ENCODE measurements at regions not wholly inside any gene's neighbourhood (a gene's known extent, or its start where the extent isn't known, plus 50 kb on each side); places are given as distances from the start of the nearest gene placed in this dataset.
"Not testable (repeated sequence)": the region's sequence is repeated elsewhere in the genome, so short reads cannot be mapped to it uniquely, and the experiment has no call there.

DNA sequence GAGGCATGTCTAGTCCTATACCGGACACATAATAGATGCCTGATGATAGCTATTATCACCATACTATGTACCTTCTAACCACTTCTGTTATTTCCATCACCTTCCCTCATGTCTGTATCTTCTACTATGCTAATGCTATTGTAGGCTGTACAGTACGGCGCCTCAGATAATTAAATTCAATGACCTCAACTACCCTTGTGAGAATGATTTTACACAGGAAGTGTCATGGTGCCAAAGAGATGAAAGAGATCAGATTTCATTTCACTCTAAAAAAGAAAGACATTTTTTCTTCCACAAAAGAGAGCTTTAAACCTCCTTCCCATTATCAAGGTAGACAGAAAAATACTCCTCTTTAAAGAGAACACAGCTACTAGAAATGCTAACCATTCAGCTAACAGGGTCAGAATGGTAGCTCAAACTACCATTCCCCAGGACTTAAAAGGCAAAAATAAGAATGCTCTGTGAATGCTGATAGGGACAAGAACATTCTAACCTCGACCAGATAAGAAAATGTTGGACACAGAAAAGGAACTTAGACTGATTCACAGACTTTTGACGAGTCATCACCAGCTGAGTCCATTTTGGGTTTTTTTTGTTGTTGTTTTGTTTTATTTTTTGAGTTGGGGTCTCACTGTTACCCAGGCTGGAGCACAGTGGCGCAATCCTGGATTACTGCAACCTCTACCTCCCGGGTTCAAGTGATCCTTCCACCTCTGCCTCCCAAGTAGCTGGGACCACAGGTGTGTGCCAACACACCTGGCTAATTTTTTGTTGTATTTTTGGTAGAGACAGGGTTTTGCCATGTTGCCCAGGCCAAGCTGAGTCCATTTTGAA, 99.2 kb upstream of the RAPGEF2 start:
- no peak for DNase-seq (ENCODE audit: low read depth)

DNA sequence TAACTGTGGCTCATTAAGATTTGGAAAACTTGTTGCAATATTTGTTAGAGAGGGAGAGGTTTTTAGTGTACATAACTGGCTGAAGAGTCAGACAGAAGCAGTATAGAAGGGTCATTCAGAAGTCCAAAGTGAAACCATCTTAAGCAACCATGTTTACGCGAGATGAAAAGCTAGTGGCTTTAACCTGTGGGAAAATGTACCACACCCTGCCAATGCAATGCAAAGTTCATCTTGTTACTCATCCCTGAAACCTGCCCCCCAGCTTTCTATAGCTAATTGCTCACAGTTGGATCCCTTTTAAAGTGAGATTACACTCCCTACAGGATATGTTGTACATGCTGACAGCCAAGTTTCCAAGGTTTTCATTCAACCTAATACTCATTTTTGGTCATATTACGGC, 96.7 kb upstream of the RAPGEF2 start:
- DNase-seq (ENCODE audit: low read depth) = no peak

DNA sequence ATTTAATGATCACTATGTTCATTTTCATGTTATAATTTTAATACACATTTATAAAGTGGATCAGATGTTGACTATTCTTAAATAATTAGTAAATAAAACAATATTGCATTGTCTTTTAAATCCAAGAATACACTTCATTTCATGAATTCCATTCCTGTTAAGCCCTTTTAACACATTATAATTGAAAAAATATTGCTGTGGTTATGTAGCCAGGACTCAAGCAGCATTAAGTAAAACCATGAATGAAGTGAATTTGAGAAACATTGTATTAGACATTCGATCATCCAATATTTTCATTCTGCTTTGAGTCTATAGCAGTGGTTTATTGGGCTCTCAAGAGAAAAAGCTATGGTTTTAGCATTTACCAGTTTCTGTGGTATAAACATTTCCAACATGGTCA, 94.2 kb upstream of the RAPGEF2 start:
- no peak for DNase-seq (ENCODE audit: low read depth)

DNA sequence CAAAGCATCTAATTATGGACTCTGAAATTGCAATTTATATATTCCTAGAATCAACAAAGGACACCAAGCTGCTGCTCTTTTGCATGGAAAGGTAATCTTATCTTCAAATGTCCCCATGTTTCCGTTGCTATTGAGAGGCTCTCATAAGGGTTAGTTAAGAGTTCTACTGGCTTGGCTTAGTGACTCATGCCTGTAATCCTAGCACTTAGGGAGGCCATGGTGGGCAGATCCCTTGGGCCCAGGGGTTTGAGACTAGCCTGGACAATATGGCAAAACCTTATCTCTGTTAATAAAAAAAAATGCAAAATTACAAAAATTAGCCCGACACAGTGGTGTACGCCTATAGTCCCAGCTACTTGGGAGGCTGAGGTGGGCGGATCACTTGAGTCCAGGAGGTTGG, 93.4 kb upstream of the RAPGEF2 start:
- no peak for DNase-seq (ENCODE audit: low read depth)

DNA sequence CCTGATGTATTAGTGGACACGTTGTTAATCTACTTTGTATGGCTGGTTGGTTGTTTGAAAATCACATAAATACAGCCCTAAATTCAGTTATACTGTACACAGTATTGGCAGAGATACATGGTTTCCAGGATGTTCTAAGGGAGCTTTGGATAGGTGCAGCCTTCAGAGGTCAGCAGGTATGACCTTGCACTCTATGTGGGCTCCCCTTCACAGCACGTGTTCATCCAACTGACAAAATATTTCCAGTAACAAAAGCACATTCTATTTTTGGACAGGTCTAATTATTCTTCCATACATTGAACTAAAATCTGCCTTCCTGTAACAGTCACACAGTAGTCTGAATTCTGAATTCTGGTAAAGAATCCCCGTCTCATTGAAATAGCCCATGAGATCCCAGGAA, 92.8 kb upstream of the RAPGEF2 start:
- DNase-seq (ENCODE audit: low read depth) = no peak

DNA sequence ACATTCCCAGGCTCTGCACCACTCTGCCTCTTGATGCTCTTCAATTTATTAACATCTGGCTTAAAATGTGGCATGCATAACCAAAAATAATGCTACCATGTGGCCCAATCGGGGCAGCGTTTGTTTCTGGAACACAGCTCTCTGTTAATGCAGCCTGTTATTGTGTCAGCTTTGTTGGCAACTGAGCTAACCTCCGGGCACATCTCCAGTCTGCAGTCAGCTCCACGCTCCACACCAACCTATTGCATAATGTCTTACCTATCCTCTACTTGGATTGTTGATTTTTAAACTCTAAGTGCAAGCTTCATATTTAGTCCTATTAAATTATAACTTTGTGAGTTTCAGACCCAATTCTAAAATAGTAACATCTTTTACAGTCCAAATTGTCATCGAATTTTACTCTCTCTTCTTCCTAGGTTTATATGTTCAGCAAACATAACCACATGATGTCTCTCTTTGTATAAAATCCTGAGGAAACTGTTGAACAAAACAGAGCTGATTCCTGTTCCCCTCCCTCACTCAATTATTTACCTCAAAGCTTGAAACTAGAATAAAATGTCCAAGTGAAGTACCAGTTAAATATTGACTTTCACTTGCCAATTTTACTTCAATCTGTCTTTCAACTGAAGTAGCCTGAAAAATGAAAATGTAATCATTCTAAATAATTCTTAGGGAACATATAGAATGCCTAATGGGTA, 92.2 kb upstream of the RAPGEF2 start:
- peak; percentile 88 for DNase-seq (ENCODE audit: low read depth)

DNA sequence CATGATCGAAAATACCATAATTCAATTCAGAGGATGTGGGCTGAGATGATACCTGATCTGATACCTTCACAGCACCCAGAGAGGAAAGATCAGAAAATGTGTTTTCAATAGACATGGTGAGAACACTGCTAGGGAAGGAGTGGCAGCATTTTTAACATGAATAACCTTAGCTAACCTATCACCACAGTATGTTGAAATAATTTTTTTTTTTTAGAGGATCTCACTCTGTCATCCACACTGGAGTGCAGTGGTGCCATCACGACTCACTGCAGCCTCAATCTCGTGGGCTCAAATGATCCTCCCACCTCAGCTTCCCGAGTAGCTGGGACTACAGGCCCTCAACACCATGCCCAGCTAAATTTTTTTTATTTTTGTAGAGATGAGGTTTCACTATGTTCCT, 90.5 kb upstream of the RAPGEF2 start:
- DNase-seq (ENCODE audit: low read depth) = peak; percentile 35

DNA sequence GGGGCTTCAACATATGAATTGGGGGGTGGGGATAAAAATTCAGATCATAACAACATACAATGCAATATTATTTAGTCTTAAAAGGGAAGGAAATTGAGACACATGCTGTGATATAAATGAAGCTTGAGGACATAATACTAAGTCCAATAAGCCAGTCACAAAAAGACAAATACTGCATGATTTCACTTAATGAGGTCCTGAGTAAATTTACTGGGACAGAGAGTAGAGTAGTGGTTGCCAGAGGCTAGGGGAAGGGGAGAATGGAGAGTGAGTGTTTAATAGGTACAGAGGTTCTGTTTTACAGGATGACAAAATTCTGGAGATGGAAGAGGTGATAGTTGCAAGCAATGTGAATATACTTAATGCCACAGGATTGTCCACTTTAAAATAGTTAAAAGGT, 89.2 kb upstream of the RAPGEF2 start:
- DNase-seq (ENCODE audit: low read depth) = no peak

DNA sequence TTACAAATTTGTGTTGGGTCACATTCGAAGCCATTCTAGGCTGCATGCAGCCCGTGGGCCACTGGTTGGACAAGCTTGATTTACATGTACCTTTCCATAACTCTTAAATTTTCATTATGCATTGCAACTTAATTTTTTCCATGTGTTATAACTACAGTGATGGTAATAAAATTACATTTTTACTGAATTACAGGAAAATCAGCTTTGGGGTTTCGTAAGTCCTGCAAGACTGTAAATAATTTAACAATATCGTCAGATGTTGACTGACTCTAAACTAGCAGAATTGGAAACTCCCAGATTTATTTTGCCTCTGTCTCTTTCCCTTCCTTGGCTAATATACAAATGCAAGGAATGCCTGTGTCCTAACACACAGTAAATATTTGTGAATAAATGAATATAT, 88.0 kb upstream of the RAPGEF2 start:
- DNase-seq (ENCODE audit: low read depth) = peak; percentile 71

DNA sequence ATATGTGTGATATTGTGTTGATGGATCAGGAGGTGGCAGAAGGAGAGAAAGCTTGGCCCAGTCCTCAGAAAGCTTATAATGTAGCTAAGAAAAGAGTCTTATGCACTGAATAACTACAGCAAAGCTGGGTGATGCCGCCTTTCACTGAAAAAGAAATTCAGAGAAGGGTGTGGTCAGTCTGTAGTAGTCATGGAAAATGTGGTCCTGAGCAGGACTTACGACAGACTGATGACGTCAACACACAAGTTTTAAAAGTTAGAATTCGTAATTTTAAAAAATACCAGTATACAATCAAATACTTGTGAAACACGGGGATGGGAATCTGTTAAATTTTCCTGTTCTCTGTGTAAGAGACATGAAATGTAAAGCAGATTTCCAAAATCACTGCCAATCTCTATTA, 87.0 kb upstream of the RAPGEF2 start:
- DNase-seq (ENCODE audit: low read depth) = no peak

DNA sequence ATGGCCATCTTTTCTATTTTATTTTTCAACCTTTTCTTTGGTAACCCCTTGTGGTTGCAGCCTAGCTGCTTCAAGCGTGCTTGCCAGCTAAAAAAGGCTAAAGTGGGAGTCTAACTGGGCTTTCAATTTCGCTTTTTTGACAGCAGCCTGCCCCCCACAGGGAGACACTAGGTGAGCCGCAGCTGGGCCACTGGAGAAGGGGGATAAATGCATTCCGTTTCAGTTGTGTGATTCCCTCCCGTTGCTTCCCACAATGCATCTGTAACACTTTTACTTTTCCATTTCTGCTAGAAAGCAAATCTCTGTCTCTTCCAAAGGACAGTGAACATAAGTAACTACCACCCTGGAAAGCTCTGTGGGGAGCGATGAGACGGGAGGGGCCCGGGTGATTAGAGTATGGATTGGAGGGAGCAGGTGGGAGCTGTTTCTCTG, 86.3 kb upstream of the RAPGEF2 start:
- no peak for DNase-seq (ENCODE audit: low read depth)

DNA sequence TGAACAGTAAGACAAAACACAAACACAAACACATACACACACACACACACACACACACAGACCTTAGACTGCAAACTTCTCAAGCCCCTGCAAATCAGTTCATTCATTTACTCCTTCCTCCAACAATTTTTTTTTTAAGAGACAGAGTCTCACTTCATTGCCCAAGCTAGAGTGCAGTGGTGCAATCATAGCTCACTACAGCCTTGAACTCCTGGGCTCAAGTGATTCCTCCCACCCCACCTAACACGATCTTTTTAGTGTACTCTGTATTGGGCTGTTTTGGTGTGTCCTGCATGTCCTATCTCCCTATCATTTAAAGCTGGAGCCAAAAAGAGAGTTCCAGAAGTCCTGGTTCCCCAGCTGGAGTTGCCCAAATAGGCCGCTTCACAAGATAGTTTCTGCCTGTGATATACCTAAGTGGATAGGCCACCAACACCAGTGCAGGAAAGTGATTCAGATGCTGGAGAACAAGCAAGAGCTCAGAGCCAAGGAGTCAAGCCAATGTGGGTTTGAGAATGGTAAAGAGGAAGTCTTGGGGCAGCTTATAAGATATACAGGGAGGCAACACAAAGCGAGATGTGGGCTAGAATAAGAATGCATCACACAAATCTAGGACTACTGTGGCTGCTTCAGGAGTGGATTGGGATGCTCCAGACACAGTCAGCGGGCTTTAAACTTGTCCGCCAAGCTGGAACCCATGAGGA, 85.4 kb upstream of the RAPGEF2 start:
- no peak for DNase-seq (ENCODE audit: low read depth)

DNA sequence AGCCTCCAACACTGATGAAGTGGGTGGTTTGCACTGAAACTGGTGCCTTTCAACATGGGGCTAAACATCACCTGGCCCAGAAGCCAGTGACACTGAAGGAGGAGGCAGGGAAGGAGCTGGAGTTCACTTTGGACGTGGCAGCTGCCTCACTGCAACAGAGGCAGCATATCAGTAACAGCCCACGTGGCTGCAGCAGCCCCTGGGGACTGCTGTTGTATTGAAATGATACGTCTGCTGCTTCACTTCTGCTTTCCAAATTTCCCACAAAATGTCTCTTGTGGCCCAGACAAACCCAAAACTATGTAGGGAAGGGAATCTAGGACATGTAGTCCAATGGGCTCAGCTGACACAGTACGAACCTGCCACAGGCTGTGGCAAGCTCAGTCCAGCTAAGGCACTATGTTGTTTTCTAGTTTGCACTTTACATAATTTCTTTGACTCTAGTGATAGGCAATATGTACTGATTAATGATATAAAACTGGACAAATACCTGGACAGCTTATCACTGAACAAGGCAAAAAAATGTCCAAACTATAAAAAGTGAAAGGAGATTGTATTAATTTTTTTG, 84.7 kb upstream of the RAPGEF2 start:
- DNase-seq (ENCODE audit: low read depth) = no peak

DNA sequence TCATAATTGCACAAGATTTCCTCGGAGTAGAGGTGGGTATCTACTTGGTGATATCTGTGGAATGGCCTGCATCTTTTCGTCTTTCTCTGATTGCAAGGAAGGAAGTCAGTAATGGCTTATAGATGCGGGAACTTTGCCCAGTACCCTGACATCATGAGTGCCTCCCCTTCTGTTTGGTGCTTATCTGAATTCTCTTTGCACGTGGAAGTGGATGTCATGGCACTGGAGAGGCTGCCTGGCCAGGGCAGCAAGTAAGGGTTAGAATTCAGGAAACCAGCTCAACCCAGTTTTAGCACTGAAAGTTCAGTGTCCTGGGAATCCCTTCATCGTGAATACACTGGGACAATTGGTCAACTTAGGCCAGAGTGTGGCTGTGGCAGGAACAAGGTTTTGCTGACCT, 83.5 kb upstream of the RAPGEF2 start:
- no peak for DNase-seq (ENCODE audit: low read depth)

DNA sequence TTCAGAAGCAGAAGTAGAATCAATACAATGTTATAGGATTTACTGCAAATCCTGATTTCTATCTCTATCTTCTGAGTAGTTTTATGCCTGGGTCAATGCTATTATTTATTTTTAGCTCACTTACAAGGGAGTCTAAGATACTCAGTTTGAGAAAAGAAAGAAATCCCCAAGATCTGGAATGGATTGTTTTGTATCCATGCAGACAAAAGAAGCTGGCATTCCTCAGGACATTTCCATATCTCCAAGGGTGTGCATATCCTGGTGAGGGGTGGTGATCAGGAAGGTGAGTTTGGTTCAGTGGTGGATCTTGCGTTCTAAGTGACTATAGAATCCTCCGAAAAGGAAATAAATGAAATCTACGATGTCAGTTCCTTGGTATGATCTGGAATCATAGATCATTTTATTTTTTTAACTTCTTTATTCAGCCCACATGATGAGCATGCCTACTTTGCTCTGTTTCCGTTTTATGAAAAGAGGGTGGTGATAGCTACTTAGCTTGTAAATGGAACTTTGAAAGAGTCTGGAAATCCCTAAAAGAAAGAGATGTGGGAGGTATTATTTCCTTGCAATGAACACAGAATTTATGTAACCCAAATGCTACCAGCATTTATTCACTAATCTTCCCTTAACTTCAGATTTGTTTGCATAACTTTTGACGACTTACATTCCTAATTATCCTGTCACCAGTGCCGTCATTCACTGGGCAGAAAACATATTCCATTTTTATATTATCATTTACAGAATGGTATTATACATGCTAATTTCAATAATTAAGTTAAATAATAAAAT, 81.1 kb upstream of the RAPGEF2 start:
- no peak for DNase-seq (ENCODE audit: low read depth)

DNA sequence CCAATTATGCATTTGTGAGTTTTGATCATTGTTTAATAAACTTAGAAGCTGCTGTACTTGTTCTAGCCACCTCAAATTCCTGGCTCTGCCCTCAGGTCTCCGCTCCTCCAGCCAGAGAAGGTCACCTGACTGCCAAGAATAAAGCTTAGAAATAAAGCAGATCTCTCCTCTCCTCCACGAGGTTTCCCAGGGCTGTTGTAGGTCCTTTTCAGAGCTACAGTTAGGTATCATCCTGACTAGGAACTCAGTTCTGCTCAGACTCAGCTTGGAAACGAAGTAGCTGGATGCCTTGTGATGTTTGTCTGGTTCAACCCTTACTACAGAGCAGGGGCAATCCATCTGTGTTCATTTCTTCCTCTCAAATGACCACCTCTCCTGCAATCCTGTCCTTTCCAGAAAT, 79.1 kb upstream of the RAPGEF2 start:
- no peak for DNase-seq (ENCODE audit: low read depth)

DNA sequence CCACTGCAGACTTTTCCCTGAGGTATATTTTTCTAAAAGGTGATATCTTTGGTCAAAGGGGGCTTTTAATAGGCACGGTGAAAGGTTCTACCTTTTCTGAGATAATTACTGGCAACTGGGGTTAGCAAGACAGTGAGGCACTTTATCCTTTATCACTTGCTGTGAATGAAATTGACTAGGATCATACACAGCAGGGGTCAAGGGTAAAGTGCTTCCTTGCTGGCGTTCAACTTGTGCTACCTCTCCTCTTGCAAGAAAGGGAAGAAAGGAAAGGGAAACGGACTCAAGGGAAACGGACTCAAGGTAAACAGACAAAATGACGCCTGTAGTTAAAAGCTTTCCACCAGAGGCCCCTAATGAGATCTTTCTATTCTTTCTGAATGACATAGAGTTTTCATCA, 78.6 kb upstream of the RAPGEF2 start:
- DNase-seq (ENCODE audit: low read depth) = no peak

DNA sequence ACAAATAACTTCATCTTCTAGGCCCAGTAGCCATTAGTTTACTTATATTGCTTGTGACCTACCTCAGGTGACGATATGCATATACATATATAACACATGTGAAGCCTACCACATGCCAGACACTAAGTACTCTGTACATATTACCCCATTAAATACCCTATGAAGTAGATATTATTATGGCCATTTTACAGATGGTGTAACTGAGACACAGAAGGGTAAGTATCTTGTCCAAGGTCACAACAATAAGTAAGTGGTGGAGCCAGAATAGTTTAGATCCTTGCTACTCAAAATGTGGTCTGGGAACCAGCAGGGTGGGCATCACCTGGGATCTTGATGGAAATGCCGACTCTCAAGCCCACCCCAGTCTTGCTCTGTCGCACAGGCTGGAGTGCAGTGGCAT, 78.1 kb upstream of the RAPGEF2 start:
- no peak for DNase-seq (ENCODE audit: low read depth)

DNA sequence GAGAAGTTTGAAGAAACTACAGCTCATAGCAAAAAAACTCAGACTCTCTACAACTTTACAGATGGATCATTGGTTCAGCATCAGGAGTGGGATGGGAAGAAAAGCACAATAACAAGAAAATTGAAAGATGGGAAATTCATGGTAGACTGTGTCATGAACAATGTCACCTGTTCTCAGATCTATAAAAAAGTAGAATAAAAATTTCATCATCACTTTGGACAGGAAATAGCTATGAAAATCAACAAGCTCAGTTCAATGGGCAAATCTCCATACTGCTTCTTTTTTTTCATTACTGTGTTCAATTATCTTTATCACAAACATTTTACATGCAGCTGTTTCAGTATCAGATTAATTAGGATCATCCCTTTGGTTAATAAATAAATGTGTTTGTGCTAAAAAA, 76.5 kb upstream of the RAPGEF2 start:
- no peak for DNase-seq (ENCODE audit: low read depth)

DNA sequence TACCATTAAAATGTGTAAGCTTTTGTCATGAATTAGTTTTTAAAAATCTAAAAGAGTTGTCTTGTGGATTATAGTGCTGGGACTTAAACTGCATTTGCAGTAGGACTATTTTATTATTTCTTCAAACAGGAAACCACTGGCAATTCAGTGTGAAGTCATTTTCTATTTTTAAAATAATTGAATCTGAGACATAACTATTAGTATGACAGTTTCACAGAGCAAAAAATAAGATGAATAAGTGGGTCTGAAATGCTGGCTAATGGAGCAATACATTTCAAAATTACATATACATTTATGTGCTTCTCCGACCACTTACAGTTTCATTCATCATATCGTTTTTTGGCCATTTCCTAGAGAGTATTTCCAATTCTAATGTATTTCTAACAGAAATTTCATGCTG, 75.3 kb upstream of the RAPGEF2 start:
- DNase-seq (ENCODE audit: low read depth) = no peak

DNA sequence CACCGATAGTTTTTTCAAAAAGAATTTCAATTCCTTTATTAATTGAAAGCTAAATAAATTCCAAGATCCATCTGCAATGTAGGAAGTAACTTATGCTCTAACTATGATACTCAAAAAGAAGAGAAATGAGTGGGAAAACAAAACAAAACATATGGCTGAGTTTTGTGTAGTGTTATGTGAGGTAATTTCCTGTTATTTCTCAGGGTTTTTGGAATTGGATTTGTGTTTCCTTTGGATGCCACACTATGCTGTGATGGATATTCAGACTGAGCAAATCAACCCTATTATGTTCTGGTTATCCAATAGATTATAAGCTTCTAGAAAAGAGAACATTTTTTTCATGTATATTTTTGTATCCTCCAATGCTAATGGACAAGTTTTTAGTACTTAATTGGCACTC, 73.4 kb upstream of the RAPGEF2 start:
- no peak for DNase-seq (ENCODE audit: low read depth)

DNA sequence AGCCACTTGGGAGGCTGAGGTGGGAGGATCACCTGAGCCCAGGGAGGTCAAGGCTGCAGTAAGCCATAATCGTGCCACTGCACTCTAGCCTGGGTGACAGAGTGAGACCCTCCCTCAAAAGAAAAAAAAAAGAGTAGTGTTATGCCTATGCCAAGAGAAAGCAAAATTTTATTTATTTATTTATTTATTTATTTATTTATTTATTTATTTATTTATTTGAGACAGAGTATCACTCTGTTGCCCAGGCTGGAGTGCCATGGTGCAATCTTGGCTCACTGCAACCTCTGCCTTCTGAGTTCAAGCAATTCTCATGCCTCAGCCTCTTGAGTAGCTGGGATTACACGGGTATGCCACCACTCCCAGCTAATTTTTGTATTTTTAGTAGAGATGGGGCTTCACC, 72.6 kb upstream of the RAPGEF2 start:
- DNase-seq (ENCODE audit: low read depth) = not testable (repeated sequence)
